IgD-negative memory B cell (primary cell): ENCODE measurements at regions not wholly inside any gene's neighbourhood (a gene's known extent, or its start where the extent isn't known, plus 50 kb on each side); places are given as distances from the start of the nearest gene placed in this dataset.

Experiments used
- H3K27ac Mint-ChIP-seq, 3 donors: one replicate each; pipeline ENCODE4 v1.8.0; 2020 to 2022; ENCODE audit warnings: mild to moderate bottlenecking in 3 of 3, mixed read lengths in 3 of 3, moderate library complexity in 1 of 3
- H3K27me3 Mint-ChIP-seq: one replicate; pipeline ENCODE4 v1.8.0; 2021; ENCODE audit warnings: mixed read lengths
- H3K36me3 Mint-ChIP-seq: one replicate; pipeline ENCODE4 v1.8.0; 2020; ENCODE audit warnings: mild to moderate bottlenecking, mixed read lengths
- H3K4me1 Mint-ChIP-seq, 3 donors: one replicate each; pipeline ENCODE4 v1.8.0; 2020 to 2022; ENCODE audit warnings: mixed read lengths in 3 of 3, mild to moderate bottlenecking in 1 of 3
- H3K4me3 Mint-ChIP-seq, 4 donors: one replicate each; pipeline ENCODE4 v1.8.0; 2020 to 2022; ENCODE audit warnings: mild to moderate bottlenecking in 4 of 4, mixed read lengths in 4 of 4, moderate library complexity in 3 of 4
- H3K9me3 Mint-ChIP-seq, 3 donors: one replicate each; pipeline ENCODE4 v1.8.0; 2020 to 2021; ENCODE audit warnings: mixed read lengths in 3 of 3, mild to moderate bottlenecking in 1 of 3

DNA sequence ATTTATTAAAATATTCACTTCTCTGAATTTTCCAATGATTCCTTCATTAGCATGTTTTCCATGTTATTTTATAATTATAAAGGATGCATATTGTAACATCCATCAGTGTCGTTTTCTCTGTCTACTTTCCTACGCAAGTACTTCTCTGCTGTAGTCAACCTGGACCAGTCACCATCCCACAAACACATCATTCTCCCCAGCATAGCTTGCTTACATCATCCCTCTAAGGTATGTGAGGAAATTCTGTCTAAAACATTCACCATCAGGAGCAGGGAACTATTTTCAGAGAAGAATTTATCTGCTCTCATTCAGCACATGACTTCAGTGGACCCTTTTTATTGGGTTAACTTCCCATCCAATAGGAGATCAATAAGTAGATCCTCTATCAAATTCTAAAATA lies 806.1 kb upstream of the ARGLU1 start:
- H3K4me3 Mint-ChIP-seq = no peak overlapping the region
- H3K9me3 Mint-ChIP-seq = peaks cover 0 to 4% (median 0%) of the 10 kb centered on the region in 3 donors
- no peak overlapping the region for H3K27ac Mint-ChIP-seq
- H3K27me3 Mint-ChIP-seq = no peaks in the 10 kb centered on the region
- no peaks in the 10 kb centered on the region for H3K36me3 Mint-ChIP-seq
- H3K4me1 Mint-ChIP-seq = no peaks in the 10 kb centered on the region

DNA sequence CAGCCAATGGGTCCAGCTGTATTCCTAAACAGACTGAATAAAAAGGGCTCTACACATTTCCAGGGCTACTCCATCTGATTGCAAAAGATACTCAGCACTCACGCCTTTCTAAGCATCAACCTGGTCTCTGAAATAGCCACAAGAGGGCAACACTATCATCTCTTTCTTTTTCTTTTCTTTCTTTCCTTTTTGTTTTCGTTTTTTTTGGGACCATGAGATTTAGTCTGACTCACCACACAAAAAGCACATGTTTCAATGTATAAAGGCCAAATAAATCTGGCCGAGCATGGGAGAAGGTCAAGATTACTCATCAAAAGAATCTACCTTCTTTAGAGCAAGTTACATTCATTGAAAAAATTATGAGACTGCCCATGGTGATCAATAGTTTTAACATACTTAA lies 805.6 kb upstream of the ARGLU1 start:
- Mint-ChIP-seq H3K27ac (no peak overlapping the region), H3K4me1 (no peaks in the 10 kb centered on the region)

DNA sequence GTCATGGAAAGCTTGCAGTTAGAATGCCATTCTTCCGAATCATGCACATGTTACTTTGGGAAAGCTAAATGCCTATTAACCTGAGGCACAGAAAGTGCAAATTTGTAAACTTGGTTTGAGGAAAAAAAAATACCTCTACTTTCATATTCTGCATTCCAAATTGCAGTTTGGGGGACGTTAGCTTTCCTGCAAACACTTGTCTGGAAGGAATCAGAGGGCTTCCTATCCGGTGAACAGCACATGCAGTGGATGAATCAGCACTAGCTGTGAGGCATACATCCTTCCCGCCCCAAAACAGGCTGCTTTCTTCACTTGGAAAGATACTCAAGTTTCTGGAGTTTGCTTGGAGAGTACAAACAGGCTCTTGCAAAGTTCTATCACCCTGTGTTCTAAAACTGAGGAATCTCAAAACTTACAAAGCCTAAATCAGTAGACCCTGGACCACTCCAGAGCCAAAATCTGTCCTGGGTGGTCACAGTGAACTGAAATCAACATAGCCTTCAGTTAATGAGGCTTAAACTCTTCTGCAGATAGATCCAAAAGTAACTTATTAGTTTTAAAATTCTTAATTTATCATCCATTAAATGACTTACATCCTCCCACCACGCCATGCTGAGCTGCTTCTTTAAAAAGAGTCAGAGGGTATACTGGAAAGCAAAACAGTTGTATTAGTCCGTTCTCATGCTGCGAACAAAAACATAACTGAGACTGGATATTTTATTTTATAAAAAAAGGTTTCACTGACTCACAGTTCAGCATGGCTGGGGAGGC lies 802.3 kb upstream of the ARGLU1 start:
- Mint-ChIP-seq H3K4me1 (no peaks in the 10 kb centered on the region), H3K9me3 (peaks cover 3 to 9% (median 5%) of the 10 kb centered on the region in 3 donors), H3K4me3 (no peak overlapping the region), H3K27ac (no peak overlapping the region), H3K27me3 (no peaks in the 10 kb centered on the region), H3K36me3 (no peaks in the 10 kb centered on the region)

More for the DNA sequence above, 805.6 kb upstream of the ARGLU1 start:
- H3K4me3 Mint-ChIP-seq = no peak overlapping the region
- no peaks in the 10 kb centered on the region for H3K27me3 Mint-ChIP-seq
- no peaks in the 10 kb centered on the region for H3K36me3 Mint-ChIP-seq
- H3K9me3 Mint-ChIP-seq = peaks cover 0 to 4% (median 1%) of the 10 kb centered on the region in 3 donors

DNA sequence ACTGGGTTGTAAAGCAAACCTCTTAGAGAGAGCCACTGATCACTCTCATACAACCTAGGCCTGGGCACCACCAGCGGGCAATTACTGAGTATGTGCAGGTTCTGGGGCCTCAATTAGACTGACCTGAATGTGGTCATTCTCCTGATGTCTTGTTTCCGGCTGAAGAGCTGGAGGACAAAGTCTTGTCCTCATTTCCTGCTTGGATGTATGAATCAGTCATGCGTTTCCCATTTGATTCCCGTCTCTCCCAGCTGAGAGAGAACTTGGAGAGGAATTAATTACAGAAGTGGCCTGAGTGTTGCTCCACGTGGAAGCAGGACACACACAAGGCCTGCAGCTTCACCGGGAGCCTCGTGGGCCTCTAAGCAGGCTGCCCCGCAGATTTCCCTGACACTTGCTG lies 799.3 kb upstream of the ARGLU1 start:
- H3K4me3 Mint-ChIP-seq = no peak overlapping the region
- no peaks in the 10 kb centered on the region for H3K36me3 Mint-ChIP-seq
- no peaks in the 10 kb centered on the region for H3K27me3 Mint-ChIP-seq
- peaks cover 3 to 9% (median 5%) of the 10 kb centered on the region in 3 donors for H3K9me3 Mint-ChIP-seq
- no peak overlapping the region for H3K27ac Mint-ChIP-seq
- no peaks in the 10 kb centered on the region for H3K4me1 Mint-ChIP-seq

DNA sequence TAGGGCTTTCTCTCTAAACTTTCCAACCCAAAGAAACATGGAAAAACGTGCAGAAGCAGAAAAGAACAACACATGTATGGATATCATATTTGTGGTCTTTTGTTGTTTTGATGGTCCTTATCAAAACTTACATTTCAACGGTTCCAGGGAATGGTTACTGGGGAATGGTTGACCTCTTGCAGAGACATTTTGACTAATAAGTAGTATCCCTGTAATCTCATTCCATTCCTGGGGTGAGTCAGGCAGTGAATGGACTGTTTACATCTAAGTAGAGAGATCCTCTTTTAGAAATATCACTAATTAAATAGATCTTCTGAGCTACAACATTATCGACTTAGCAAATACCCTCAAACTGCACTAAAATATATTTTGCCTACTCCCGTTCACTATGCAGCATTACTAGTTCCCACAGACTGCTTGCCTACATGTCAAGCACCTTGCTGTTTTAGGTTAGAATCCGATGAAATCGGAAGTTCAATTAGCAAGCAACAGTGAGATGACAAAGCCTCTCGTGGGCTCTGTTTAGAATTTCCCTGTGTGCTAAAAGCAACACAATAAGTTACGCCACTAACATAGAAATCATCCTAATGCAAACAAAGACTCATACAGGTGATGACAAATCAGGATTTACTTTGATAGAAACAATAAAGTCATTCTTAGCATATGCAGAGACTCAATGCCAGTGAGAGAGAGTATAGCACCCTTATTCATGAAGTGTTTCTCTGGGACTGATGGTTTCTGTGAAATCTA lies 797.7 kb upstream of the ARGLU1 start:
- no peak overlapping the region for H3K27ac Mint-ChIP-seq

DNA sequence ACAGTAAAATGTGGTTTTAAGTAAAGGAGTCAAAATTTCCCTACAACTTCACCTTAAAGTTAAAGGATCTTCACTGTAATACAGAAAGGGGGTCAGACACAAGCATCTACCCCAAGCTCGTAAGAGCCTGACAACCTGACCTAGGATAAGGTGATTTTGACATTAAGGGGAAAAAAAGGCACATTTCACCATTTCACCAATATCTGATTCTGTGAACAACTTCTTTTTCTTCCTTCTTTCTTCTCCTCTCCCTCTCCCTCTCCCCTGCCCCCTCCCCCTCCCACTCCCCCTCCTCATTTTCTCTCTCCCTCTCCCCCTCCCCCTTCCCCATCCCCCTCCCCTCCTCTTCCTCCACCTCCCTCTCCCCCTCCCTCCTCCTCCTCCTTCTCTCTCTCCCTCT lies 796.7 kb upstream of the ARGLU1 start:
- H3K9me3 Mint-ChIP-seq = peaks cover 4 to 9% (median 5%) of the 10 kb centered on the region in 3 donors
- H3K4me1 Mint-ChIP-seq = no peaks in the 10 kb centered on the region
- no peaks in the 10 kb centered on the region for H3K27me3 Mint-ChIP-seq
- no peaks in the 10 kb centered on the region for H3K36me3 Mint-ChIP-seq
- no peak overlapping the region for H3K27ac Mint-ChIP-seq
- H3K4me3 Mint-ChIP-seq = no peak overlapping the region

More for the DNA sequence above, 797.7 kb upstream of the ARGLU1 start:
- no peak overlapping the region for H3K4me3 Mint-ChIP-seq
- H3K4me1 Mint-ChIP-seq = no peaks in the 10 kb centered on the region
- H3K9me3 Mint-ChIP-seq = peaks cover 5 to 9% (median 5%) of the 10 kb centered on the region in 3 donors
- H3K27me3 Mint-ChIP-seq = no peaks in the 10 kb centered on the region
- H3K36me3 Mint-ChIP-seq = no peaks in the 10 kb centered on the region

DNA sequence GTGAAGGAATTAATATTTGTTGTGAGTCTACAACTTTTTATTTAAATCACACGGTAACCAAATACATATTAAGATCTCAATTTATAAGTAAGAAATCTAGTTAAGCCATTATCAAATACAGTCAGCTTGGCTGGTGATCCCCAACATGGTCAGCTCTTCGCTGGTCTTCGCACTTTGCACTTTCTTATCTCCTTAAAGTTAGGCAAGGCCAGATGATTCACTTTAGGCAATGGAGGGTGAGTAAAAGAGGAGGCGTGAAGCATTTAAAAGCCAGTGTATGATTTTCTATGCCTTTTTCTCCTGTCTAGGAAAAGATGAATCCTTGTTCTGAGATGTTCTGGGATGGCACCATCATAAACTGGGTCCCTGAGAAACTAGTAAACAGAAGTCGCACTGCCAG lies 793.7 kb upstream of the ARGLU1 start:
- no peak overlapping the region for H3K27ac Mint-ChIP-seq
- no peaks in the 10 kb centered on the region for H3K4me1 Mint-ChIP-seq
- H3K9me3 Mint-ChIP-seq = peaks cover 4 to 9% (median 5%) of the 10 kb centered on the region in 3 donors
- no peaks in the 10 kb centered on the region for H3K36me3 Mint-ChIP-seq
- no peaks in the 10 kb centered on the region for H3K27me3 Mint-ChIP-seq
- no peak overlapping the region for H3K4me3 Mint-ChIP-seq

DNA sequence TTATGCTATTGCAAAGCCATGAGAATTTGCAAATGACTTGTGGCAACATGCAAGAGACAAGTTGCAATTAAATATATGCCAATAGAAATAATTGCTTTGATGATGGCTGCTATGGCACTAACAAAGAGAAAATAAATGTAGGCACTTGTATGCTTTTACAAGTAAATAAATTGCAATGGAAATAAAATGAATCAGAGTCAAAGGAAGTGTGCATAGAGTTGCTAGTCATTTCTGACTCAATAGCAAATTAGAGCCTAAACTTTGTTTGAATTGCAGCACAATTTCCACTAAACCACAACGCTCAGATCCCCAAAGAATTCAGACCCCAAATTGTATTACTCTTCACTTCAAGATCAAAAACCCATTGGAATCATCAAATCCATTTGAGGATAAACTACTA lies 792.1 kb upstream of the ARGLU1 start:
- peaks cover 2 to 4% (median 4%) of the 10 kb centered on the region in 3 donors for H3K9me3 Mint-ChIP-seq
- H3K4me1 Mint-ChIP-seq = no peaks in the 10 kb centered on the region
- H3K27ac Mint-ChIP-seq = no peak overlapping the region
- H3K4me3 Mint-ChIP-seq = no peak overlapping the region
- no peaks in the 10 kb centered on the region for H3K36me3 Mint-ChIP-seq
- H3K27me3 Mint-ChIP-seq = no peaks in the 10 kb centered on the region

DNA sequence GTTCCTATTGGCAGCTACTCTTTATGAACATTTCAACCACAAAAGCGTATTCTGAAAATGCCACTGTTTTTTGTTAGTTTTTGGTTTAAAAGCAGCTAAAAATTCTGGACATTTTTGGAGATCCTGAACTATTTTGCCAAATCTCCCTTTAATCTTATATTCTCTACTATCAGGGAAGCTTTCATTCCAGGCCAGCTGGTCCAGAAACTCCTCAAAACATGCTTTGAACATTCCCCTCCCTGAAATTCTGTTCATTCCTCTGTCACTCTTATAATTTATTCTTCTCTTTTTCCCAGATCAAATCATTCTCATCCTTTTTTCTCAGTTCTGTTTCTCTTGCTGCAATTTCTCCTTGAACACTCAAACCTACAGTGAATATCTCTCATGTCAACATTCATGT lies 790.9 kb upstream of the ARGLU1 start:
- Mint-ChIP-seq H3K4me1 (no peaks in the 10 kb centered on the region), H3K27me3 (no peaks in the 10 kb centered on the region), H3K9me3 (peaks cover 2 to 4% (median 4%) of the 10 kb centered on the region in 3 donors), H3K4me3 (no peak overlapping the region), H3K27ac (no peak overlapping the region), H3K36me3 (no peaks in the 10 kb centered on the region)

DNA sequence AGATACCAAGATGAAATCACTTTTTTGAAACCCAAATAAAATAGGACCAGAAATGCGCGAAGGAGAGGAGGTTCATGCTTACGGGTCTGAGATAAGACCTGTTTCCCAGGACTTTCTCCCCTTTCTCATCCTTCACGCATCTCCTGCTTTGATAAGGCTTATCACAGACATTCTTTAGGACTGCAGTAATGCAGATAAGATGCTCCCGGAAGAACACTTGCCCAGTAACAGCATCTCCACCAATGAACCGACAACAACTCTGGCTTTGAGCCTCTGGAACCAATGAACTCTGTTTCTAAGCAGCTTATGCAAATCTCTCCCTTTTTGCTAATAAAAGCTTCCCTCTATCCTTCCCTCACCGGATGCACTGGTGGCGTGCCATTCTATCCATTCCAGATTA lies 783.4 kb upstream of the ARGLU1 start:
- Mint-ChIP-seq H3K36me3 (no peaks in the 10 kb centered on the region), H3K4me3 (no peak overlapping the region), H3K27me3 (no peaks in the 10 kb centered on the region), H3K4me1 (no peaks in the 10 kb centered on the region), H3K27ac (no peak overlapping the region), H3K9me3 (peaks cover 0 to 3% (median 2%) of the 10 kb centered on the region in 3 donors)

DNA sequence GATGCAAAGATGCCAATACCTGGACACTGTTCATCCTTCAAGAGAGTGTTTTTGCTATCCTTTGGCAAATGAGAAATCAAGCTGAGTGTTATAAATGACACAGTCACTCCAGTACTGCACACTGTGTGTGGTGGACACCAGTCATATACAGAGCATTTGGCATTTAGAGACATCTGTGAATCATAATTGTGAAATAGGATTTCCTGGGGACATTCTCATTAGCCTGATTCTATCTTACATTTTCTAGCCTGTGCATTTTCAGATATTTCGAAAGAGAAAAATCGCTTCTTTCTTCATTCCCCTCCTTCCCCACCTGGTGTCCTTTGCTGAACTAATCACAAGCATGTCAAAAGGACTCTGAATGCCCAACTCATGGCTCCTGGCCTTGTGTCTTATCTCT lies 781.0 kb upstream of the ARGLU1 start:
- Mint-ChIP-seq H3K4me3 (no peak overlapping the region), H3K4me1 (no peaks in the 10 kb centered on the region), H3K27ac (peak overlapping the region in 1 of 3 donors; percentile 27), H3K27me3 (no peaks in the 10 kb centered on the region), H3K36me3 (no peaks in the 10 kb centered on the region), H3K9me3 (peaks cover 3 to 8% (median 4%) of the 10 kb centered on the region in 3 donors)

DNA sequence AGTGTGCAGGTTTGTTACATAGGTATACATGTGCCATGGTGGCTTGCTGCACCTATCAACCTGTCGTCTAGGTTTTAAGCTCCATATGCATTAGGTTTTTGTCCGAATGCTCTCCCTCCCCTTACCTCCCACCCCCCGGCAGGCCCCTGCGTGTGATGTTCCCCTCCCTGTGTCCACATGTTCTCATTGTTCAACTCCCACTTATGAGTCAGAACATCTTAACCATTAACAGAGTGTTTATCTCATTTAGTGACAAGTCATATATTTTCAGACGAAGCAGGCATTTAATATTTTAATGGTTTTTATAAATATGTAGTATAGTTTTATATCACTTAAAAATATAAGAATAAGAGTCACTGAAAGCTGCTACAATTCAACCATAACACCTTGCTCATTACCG lies 780.5 kb upstream of the ARGLU1 start:
- Mint-ChIP-seq H3K4me1 (no peaks in the 10 kb centered on the region), H3K4me3 (no peak overlapping the region), H3K27me3 (no peaks in the 10 kb centered on the region), H3K27ac (no peak overlapping the region), H3K9me3 (peaks cover 3 to 12% (median 4%) of the 10 kb centered on the region in 3 donors), H3K36me3 (no peaks in the 10 kb centered on the region)

DNA sequence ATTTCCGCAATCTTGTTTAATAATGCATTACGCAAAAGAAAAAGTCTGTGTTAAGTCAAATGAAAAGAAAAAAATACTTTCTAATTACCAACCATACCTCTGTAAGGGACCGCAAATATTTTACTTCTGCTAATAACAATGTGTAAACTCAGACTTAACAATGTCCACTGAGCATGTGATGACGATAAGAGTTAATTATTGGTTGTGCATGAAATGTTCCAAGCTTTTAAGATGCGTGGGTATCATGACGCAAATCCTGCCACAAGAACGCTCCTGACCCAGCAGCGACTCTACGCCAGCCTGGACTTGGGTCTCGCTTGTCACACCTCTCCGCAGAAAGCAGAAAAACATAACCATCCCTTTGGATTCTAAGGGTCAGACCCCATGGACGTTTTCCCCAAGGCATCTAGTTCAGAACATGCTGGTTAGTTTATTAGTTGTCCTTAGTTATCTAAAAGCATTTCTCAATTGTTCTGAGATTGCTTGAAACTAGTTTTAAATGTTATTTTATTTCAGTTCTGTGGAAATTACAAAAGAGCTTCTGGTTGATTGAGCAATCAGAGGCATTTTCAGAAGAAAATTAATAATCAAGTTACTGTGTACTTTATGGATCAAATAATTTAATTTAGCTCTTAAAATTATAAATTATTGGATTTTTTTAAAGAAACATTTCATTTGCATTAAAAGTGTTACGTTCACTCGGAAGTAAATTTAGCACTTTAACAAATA lies 779.9 kb upstream of the ARGLU1 start:
- H3K27me3 Mint-ChIP-seq = no peaks in the 10 kb centered on the region
- H3K4me1 Mint-ChIP-seq = no peaks in the 10 kb centered on the region
- H3K9me3 Mint-ChIP-seq = peaks cover 3 to 16% (median 4%) of the 10 kb centered on the region in 3 donors
- H3K4me3 Mint-ChIP-seq = no peak overlapping the region
- H3K36me3 Mint-ChIP-seq = no peaks in the 10 kb centered on the region
- H3K27ac Mint-ChIP-seq = no peak overlapping the region

DNA sequence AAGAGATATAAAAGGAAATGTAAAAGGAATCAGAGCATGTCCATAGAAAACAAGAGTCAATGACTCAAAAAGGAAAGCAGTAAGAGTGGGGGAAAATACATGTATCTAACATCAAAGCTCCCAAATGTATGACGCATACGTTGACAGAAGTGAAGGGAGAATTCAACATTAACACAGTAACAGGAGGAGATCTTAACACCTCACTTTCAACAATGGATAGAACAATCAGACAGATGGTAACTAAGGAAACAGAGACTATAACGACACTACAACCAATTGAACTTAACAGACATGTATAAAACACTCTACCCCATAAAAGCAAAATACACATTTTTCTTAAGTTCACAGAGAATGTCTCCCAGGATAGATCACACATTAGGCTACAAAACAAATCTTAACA lies 774.8 kb upstream of the ARGLU1 start:
- Mint-ChIP-seq H3K36me3 (no peaks in the 10 kb centered on the region), H3K9me3 (peaks cover 2 to 25% (median 5%) of the 10 kb centered on the region in 3 donors), H3K27me3 (no peaks in the 10 kb centered on the region), H3K27ac (no peak overlapping the region), H3K4me1 (no peaks in the 10 kb centered on the region), H3K4me3 (no peak overlapping the region)

DNA sequence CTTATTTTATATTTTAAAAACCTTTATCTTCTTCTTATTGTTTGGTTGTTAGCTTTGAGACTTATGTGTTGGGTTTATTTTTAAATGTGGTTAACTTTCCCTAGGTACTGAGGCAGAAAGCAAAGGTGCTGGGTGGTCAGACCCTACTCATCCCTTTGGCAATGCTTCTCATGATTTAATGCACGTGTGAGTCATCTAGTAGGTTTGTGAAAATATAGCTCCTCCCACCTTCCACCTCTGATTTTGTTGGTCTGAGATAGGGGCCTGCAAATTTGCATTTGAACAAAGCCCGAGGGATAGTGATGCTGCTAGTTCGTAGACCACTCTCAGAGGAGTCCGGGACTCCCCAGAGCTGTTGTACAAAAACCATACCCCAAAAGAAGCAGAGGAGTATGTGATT lies 771.3 kb upstream of the ARGLU1 start:
- Mint-ChIP-seq H3K4me1 (no peaks in the 10 kb centered on the region), H3K27ac (no peak overlapping the region), H3K27me3 (no peaks in the 10 kb centered on the region), H3K36me3 (no peaks in the 10 kb centered on the region), H3K4me3 (no peak overlapping the region), H3K9me3 (peaks cover 0 to 18% (median 2%) of the 10 kb centered on the region in 3 donors)
